ENCODE measurements at regions not wholly inside any gene's neighbourhood (a gene's known extent, or its start where the extent isn't known, plus 50 kb on each side); places are given as distances from the start of the nearest gene placed in this dataset.
"Not testable (repeated sequence)": the region's sequence is repeated elsewhere in the genome, so short reads cannot be mapped to it uniquely, and the experiment has no call there.

GRCh38 chr10:20502903-20503585 is 394.1 kb downstream of the NEBL start:
- intact Hi-C loops (cut with micrococcal nuclease): no loop called here

- intact Hi-C loops (cut with micrococcal nuclease): no loop called here
These were observed 402.6 kb downstream of the NEBL start for GRCh38 chr10:20494474-20494873.

- intact Hi-C loops (cut with micrococcal nuclease): no loop called here
These were observed 404.7 kb downstream of the NEBL start for GRCh38 chr10:20492447-20492846.

- intact Hi-C loops (cut with micrococcal nuclease): no loop called here
These were observed 407.1 kb downstream of the NEBL start for GRCh38 chr10:20489961-20490360.

GRCh38 chr10:20486791-20487190 is 410.3 kb downstream of the NEBL start:
- intact Hi-C loops (cut with micrococcal nuclease): no loop called here

GRCh38 chr10:20485554-20485953 is 411.6 kb downstream of the NEBL start:
- intact Hi-C loops (cut with micrococcal nuclease): no loop called here

GRCh38 chr10:20481054-20481453 is 416.1 kb downstream of the NEBL start:
- intact Hi-C loops (cut with micrococcal nuclease): no loop called here

- intact Hi-C loops (cut with micrococcal nuclease): not testable (repeated sequence)
These were observed 416.5 kb downstream of the NEBL start for GRCh38 chr10:20480575-20480974.

- intact Hi-C loops (cut with micrococcal nuclease): no loop called here
These were observed 423.0 kb downstream of the NEBL start for GRCh38 chr10:20474064-20474463.

- intact Hi-C loops (cut with micrococcal nuclease): no loop called here
These were observed 423.9 kb downstream of the NEBL start for GRCh38 chr10:20473023-20473760.

- intact Hi-C loops (cut with micrococcal nuclease): no loop called here
These were observed 430.4 kb downstream of the NEBL start for GRCh38 chr10:20466731-20467130.

GRCh38 chr10:20457649-20458048 is 439.5 kb downstream of the NEBL start:
- intact Hi-C loops (cut with micrococcal nuclease): no loop called here

GRCh38 chr10:20455774-20456173 is 441.3 kb downstream of the NEBL start:
- intact Hi-C loops (cut with micrococcal nuclease): no loop called here

- intact Hi-C loops (cut with micrococcal nuclease): no loop called here
These were observed 442.8 kb downstream of the NEBL start for GRCh38 chr10:20454331-20454730.

- intact Hi-C loops (cut with micrococcal nuclease): no loop called here
These were observed 450.4 kb downstream of the NEBL start for GRCh38 chr10:20446561-20447193.

GRCh38 chr10:20443094-20443493 is 454.0 kb downstream of the NEBL start:
- intact Hi-C loops (cut with micrococcal nuclease): no loop called here

GRCh38 chr10:20429742-20430141 is 467.4 kb downstream of the NEBL start:
- intact Hi-C loops (cut with micrococcal nuclease): no loop called here

GRCh38 chr10:20427821-20428220 is 469.3 kb downstream of the NEBL start:
- intact Hi-C loops (cut with micrococcal nuclease): no loop called here

- intact Hi-C loops (cut with micrococcal nuclease): no loop called here
These were observed 478.8 kb downstream of the NEBL start for GRCh38 chr10:20418286-20418685.

GRCh38 chr10:20417791-20418190 is 479.3 kb downstream of the NEBL start:
- intact Hi-C loops (cut with micrococcal nuclease): no loop called here

GRCh38 chr10:20415684-20416083 is 481.4 kb downstream of the NEBL start:
- intact Hi-C loops (cut with micrococcal nuclease): no loop called here

- intact Hi-C loops (cut with micrococcal nuclease): no loop called here
These were observed 489.8 kb downstream of the NEBL start for GRCh38 chr10:20407357-20407756.

Measured in T-helper 1 cell treated with Interleukin-12 subunit alpha and Interleukin-12 subunit beta and Interleukin-4 antibody, amounts not matched to agents 30 ng/mL and 1 ng/mL, for 36 hours (primary cell).